H9 (cell line): ENCODE measurements at regions not wholly inside any gene's neighbourhood (a gene's known extent, or its start where the extent isn't known, plus 50 kb on each side); places are given as distances from the start of the nearest gene placed in this dataset.

ENCODE experiments used
- DNase-seq: peaks from one replicate; pipeline ENCODE4 v3.0.0-alpha.2; 2017
- H2AFZ ChIP-seq: one replicate; pipeline ENCODE4 v1.6.1; 2013; ENCODE audit warnings: mild to moderate bottlenecking, low read length, control low read depth, moderate library complexity
- H2AK5ac ChIP-seq: 2 replicates; pipeline ENCODE4 v1.6.1; 2013; ENCODE audit warnings: low read length, control low read depth, mixed read lengths; ENCODE audit not compliant: insufficient read length
- H2BK120ac ChIP-seq: one replicate; pipeline ENCODE4 v1.6.1; 2013; ENCODE audit warnings: low read depth, mild to moderate bottlenecking, low read length, control low read depth, inconsistent platforms; ENCODE audit not compliant: poor library complexity, severe bottlenecking
- H2BK12ac ChIP-seq: 2 replicates; pipeline ENCODE4 v1.6.1; 2013; ENCODE audit warnings: low read length, control low read depth, mixed read lengths, low read depth; ENCODE audit not compliant: insufficient read length
- H2BK15ac ChIP-seq: 2 replicates; pipeline ENCODE4 v1.6.1; 2013; ENCODE audit warnings: low read depth, low read length, control low read depth
- H2BK20ac ChIP-seq: one replicate; pipeline ENCODE4 v1.6.1; 2013; ENCODE audit warnings: low read depth, mild to moderate bottlenecking, low read length, control low read depth, inconsistent platforms; ENCODE audit not compliant: poor library complexity, severe bottlenecking
- H2BK5ac ChIP-seq: 2 replicates; pipeline ENCODE4 v1.6.1; 2013; ENCODE audit warnings: low read length, control low read depth, mixed read lengths; ENCODE audit not compliant: insufficient read length
- H3K14ac ChIP-seq: 2 replicates; pipeline ENCODE4 v1.6.1; 2013; ENCODE audit warnings: low read length, control low read depth; ENCODE audit not compliant: insufficient read depth
- H3K18ac ChIP-seq: 2 replicates; pipeline ENCODE4 v1.6.1; 2013; ENCODE audit warnings: low read depth, mild to moderate bottlenecking, mixed read lengths, low read length, control low read depth; ENCODE audit not compliant: insufficient read length
- H3K23ac ChIP-seq: 2 replicates; pipeline ENCODE4 v1.6.1; 2013; ENCODE audit warnings: low read length, control low read depth, mixed read lengths, low read depth; ENCODE audit not compliant: insufficient read length
- H3K23me2 ChIP-seq: 2 replicates; pipeline ENCODE4 v1.6.1; 2013; ENCODE audit warnings: low read depth, mild to moderate bottlenecking, mixed read lengths, low read length, control low read depth; ENCODE audit not compliant: insufficient read length, poor library complexity, severe bottlenecking
- H3K27ac ChIP-seq: 2 replicates; pipeline ENCODE4 v1.5.1; 2013; ENCODE audit warnings: low read length, control low read depth, mixed read lengths, low read depth; ENCODE audit not compliant: insufficient read length
- H3K27me3 ChIP-seq: 2 replicates; pipeline ENCODE4 v1.6.1; 2013; ENCODE audit warnings: low read length, control low read depth, inconsistent platforms; ENCODE audit not compliant: insufficient read depth
- H3K4ac ChIP-seq: 2 replicates; pipeline ENCODE4 v1.6.1; 2013; ENCODE audit warnings: low read depth, mild to moderate bottlenecking, control low read depth, inconsistent platforms, low read length, moderate library complexity
- H3K4me1 ChIP-seq: 2 replicates; pipeline ENCODE4 v1.6.1; 2013; ENCODE audit warnings: low read length, control low read depth, inconsistent platforms; ENCODE audit not compliant: insufficient read depth
- H3K4me2 ChIP-seq: 2 replicates; pipeline ENCODE4 v1.6.1; 2013; ENCODE audit warnings: low read length, control low read depth, mixed read lengths; ENCODE audit not compliant: insufficient read length, insufficient read depth
- H3K56ac ChIP-seq: 2 replicates; pipeline ENCODE4 v1.6.1; 2013; ENCODE audit warnings: low read depth, mild to moderate bottlenecking, mixed read lengths, low read length, control low read depth; ENCODE audit not compliant: insufficient read length
- H3K79me1 ChIP-seq: 2 replicates; pipeline ENCODE4 v1.6.1; 2013; ENCODE audit warnings: low read depth, mild to moderate bottlenecking, moderate library complexity, low read length, control low read depth, inconsistent platforms; ENCODE audit not compliant: insufficient read depth, poor library complexity, severe bottlenecking
- H3K79me2 ChIP-seq: 2 replicates; pipeline ENCODE4 v1.6.1; 2013; ENCODE audit warnings: low read length, control low read depth, inconsistent platforms; ENCODE audit not compliant: insufficient read depth
- H3K9ac ChIP-seq: 2 replicates; pipeline ENCODE4 v1.6.1; 2013; ENCODE audit warnings: low read length, control low read depth, mixed read lengths; ENCODE audit not compliant: insufficient read length; ENCODE audit errors: extremely low read depth
- H3K9me3 ChIP-seq: one replicate; pipeline ENCODE4 v1.6.1; 2013; ENCODE audit warnings: low read depth, low read length, inconsistent platforms; ENCODE audit not compliant: control insufficient read depth
- H3T11ph ChIP-seq: one replicate; pipeline ENCODE4 v1.6.1; 2013; ENCODE audit warnings: mild to moderate bottlenecking, low read length, control low read depth, inconsistent platforms
- H4K20me1 ChIP-seq: one replicate; pipeline ENCODE4 v1.6.1; 2013; ENCODE audit not compliant: control insufficient read depth, insufficient read length, insufficient read depth
- H4K5ac ChIP-seq: 2 replicates; pipeline ENCODE4 v1.6.1; 2013; ENCODE audit warnings: low read depth, mild to moderate bottlenecking, mixed read lengths, low read length, control low read depth; ENCODE audit not compliant: insufficient read length
- H4K8ac ChIP-seq: replicated peaks from 2 replicates; pipeline ENCODE4 v1.6.1; 2013; ENCODE audit warnings: low read length, control low read depth, mixed read lengths, low read depth; ENCODE audit not compliant: insufficient read length
- H4K91ac ChIP-seq: 2 replicates; pipeline ENCODE4 v1.6.1; 2013; ENCODE audit warnings: low read depth, mild to moderate bottlenecking, moderate library complexity, mixed read lengths, low read length, control low read depth; ENCODE audit not compliant: insufficient read length
- H3K27ac Mint-ChIP-seq, 3 experiments: 2 replicates in 2 of 3; 3 replicates in 1 of 3; pipeline ENCODE4 v1.8.0; 2020 to 2021; ENCODE audit warnings: mixed read lengths in 3 of 3, mild to moderate bottlenecking in 1 of 3, moderate library complexity in 1 of 3
- H3K27me3 Mint-ChIP-seq: 2 replicates; pipeline ENCODE4 v1.8.0; 2021; ENCODE audit warnings: low read depth, mild to moderate bottlenecking, moderate library complexity, mixed read lengths
- H3K36me3 Mint-ChIP-seq, 3 experiments: 2 replicates in 2 of 3; 3 replicates in 1 of 3; pipeline ENCODE4 v1.8.0; 2020 to 2021; ENCODE audit warnings: low read depth in 3 of 3, mixed read lengths in 3 of 3; ENCODE audit not compliant: insufficient read depth in 1 of 3
- H3K4me1 Mint-ChIP-seq, 2 experiments: 2 replicates each; pipeline ENCODE4 v1.8.0; 2020; ENCODE audit warnings: mixed read lengths in 2 of 2
- H3K4me3 Mint-ChIP-seq, 2 experiments: 2 replicates in 1 of 2; 3 replicates in 1 of 2; pipeline ENCODE4 v1.8.0; 2020 to 2021; ENCODE audit warnings: mild to moderate bottlenecking in 2 of 2, mixed read lengths in 2 of 2, moderate library complexity in 1 of 2
- H3K9me3 Mint-ChIP-seq, 2 experiments: 2 replicates in 1 of 2; 3 replicates in 1 of 2; pipeline ENCODE4 v1.8.0; 2020; ENCODE audit warnings: mild to moderate bottlenecking in 2 of 2, mixed read lengths in 2 of 2, moderate library complexity in 1 of 2
- WGBS: extraction: QIAGEN DNeasy Blood & Tissue Kit; methylation state at CpG from one replicate; pipeline ENCODE4 v1.1.7; 2013; ENCODE audit warnings: missing lambda C conversion rate, low lambda C conversion rate, mixed read lengths; ENCODE audit not compliant: insufficient read length; ENCODE audit errors: extremely low coverage; 5-methylcytosine and 5-hydroxymethylcytosine counted together
- TF ChIP-seq, protein P1 (sequence below): fragments of 200-600 bp; sonication (generic); conservative IDR thresholded peaks from 3 replicates; pipeline ENCODE4 v1.8.0; 2021; ENCODE audit warnings: antibody characterized with exemption, mild to moderate bottlenecking

DNA sequence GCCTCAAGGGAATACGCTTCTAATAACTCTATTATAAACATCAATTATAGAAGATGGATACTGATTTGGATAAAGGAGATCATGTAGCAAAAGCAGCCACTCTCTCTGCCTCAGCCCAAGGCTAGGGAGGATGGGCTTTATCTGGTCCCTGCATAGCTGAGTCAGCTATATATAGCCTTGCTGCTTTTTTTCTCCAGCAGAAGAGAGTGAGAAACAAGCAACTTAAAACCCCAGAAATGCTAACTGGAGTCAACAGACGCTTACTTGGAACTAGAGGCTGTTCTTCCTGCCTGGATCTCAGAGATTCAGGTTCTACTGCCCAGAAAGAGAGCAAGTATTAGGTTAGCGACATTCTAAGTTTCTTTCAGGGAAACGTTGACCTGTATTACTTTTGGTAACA lies 426.7 kb upstream of the KLHL29 start:
- no peaks in the 10 kb centered on the region for H4K20me1 ChIP-seq
- no peak overlapping the region for H3K4me2 ChIP-seq
- no peak overlapping the region for H2BK15ac ChIP-seq
- H3K9ac ChIP-seq = no peak overlapping the region
- TF ChIP-seq, protein P1, sequence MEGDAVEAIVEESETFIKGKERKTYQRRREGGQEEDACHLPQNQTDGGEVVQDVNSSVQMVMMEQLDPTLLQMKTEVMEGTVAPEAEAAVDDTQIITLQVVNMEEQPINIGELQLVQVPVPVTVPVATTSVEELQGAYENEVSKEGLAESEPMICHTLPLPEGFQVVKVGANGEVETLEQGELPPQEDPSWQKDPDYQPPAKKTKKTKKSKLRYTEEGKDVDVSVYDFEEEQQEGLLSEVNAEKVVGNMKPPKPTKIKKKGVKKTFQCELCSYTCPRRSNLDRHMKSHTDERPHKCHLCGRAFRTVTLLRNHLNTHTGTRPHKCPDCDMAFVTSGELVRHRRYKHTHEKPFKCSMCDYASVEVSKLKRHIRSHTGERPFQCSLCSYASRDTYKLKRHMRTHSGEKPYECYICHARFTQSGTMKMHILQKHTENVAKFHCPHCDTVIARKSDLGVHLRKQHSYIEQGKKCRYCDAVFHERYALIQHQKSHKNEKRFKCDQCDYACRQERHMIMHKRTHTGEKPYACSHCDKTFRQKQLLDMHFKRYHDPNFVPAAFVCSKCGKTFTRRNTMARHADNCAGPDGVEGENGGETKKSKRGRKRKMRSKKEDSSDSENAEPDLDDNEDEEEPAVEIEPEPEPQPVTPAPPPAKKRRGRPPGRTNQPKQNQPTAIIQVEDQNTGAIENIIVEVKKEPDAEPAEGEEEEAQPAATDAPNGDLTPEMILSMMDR = no peak
- no peak overlapping the region for H3T11ph ChIP-seq
- no peak overlapping the region for H2BK20ac ChIP-seq
- no peak overlapping the region for H4K91ac ChIP-seq
- H2BK120ac ChIP-seq = no peak overlapping the region
- no peak overlapping the region for H3K23ac ChIP-seq
- H2AK5ac ChIP-seq = no peak overlapping the region
- no peak overlapping the region for H3K56ac ChIP-seq
- no peaks in the 10 kb centered on the region for H3K9me3 ChIP-seq
- H4K5ac ChIP-seq = no peak overlapping the region
- no peaks in the 10 kb centered on the region for H3K27me3 ChIP-seq
- no peak for DNase-seq
- H3K4me3 Mint-ChIP-seq = no peak overlapping the region
- no peaks in the 10 kb centered on the region for H3K27me3 Mint-ChIP-seq
- H2BK12ac ChIP-seq = no peak overlapping the region
- H3K79me1 ChIP-seq = no peaks in the 10 kb centered on the region
- H4K8ac ChIP-seq = no peak overlapping the region
- no peak overlapping the region for H3K14ac ChIP-seq
- no peak overlapping the region for H2BK5ac ChIP-seq
- H3K23me2 ChIP-seq = no peaks in the 10 kb centered on the region
- H3K36me3 Mint-ChIP-seq = no peaks in the 10 kb centered on the region; a peak in 1 of 7 replicates
- no peak overlapping the region for H3K27ac ChIP-seq
- no peak overlapping the region for H3K18ac ChIP-seq
- no peak overlapping the region for H2AFZ ChIP-seq
- H3K4ac ChIP-seq = no peak overlapping the region
- H3K4me1 ChIP-seq = no peaks in the 10 kb centered on the region
- no peaks in the 10 kb centered on the region for H3K9me3 Mint-ChIP-seq
- H3K4me1 Mint-ChIP-seq = peaks cover 7 to 10% of the 10 kb centered on the region in 2 experiments
- no peaks in the 10 kb centered on the region for H3K79me2 ChIP-seq
- no peak overlapping the region; a peak in 1 of 7 replicates for H3K27ac Mint-ChIP-seq
- WGBS = no CpG with 5 or more reads among the region's 4 CpGs
